ENCODE measurements at regions not wholly inside any gene's neighbourhood (a gene's known extent, or its start where the extent isn't known, plus 50 kb on each side); places are given as distances from the start of the nearest gene placed in this dataset.
"Not testable (repeated sequence)": the region's sequence is repeated elsewhere in the genome, so short reads cannot be mapped to it uniquely, and the experiment has no call there.

GRCh38 chr7:142434133-142434532, 176.3 kb upstream of the PRSS58 start:
- not testable (repeated sequence) for TF ChIP-seq CTCF (IDR thresholded peaks at IDR 0.05); ZFX (IDR thresholded peaks at IDR 0.05; ENCODE audit: borderline replicate concordance)

All from 22Rv1 (cell line).